ENCODE measurements at regions not wholly inside any gene's neighbourhood (a gene's known extent, or its start where the extent isn't known, plus 50 kb on each side); places are given as distances from the start of the nearest gene placed in this dataset.

GRCh38 chr2:173814306-173814705 lies 150.9 kb downstream of the SP3 start:
- TF ChIP-seq CTCF (IDR thresholded peaks at IDR 0.05; ENCODE audit: low read depth, low read length, missing control alignments) = no peak
- no peaks in the 10 kb centered on the region for H3K27me3 ChIP-seq (replicated peaks)
- H3K27ac ChIP-seq = no peak overlapping the region
- in situ Hi-C loops (cut with HindIII; ENCODE audit: low pct_ligation_motif_present, low sequenced_read_pairs) = no loop called here
- no peak for DNase-seq
- H3K4me3 ChIP-seq (ENCODE audit: low read depth, low read length) = no peak overlapping the region
- no peaks in the 10 kb centered on the region for H3K36me3 ChIP-seq (replicated peaks)

GRCh38 chr2:173815772-173816171 lies 149.4 kb downstream of the SP3 start:
- TF ChIP-seq CTCF (IDR thresholded peaks at IDR 0.05; ENCODE audit: low read depth, low read length, missing control alignments) = no peak
- in situ Hi-C loops (cut with HindIII; ENCODE audit: low pct_ligation_motif_present, low sequenced_read_pairs) = no loop called here
- no peaks in the 10 kb centered on the region for H3K27me3 ChIP-seq (replicated peaks)
- H3K4me3 ChIP-seq (ENCODE audit: low read depth, low read length) = no peak overlapping the region
- no peak overlapping the region for H3K27ac ChIP-seq
- no peak for DNase-seq
- H3K36me3 ChIP-seq (replicated peaks) = no peaks in the 10 kb centered on the region

- no peak overlapping the region for H3K4me3 ChIP-seq (ENCODE audit: low read depth, low read length)
- no peak for DNase-seq
- no peaks in the 10 kb centered on the region for H3K36me3 ChIP-seq (replicated peaks)
- in situ Hi-C loops (cut with HindIII; ENCODE audit: low pct_ligation_motif_present, low sequenced_read_pairs) = no loop called here
- TF ChIP-seq CTCF (IDR thresholded peaks at IDR 0.05; ENCODE audit: low read depth, low read length, missing control alignments) = no peak
- no peaks in the 10 kb centered on the region for H3K27me3 ChIP-seq (replicated peaks)
- H3K27ac ChIP-seq = no peak overlapping the region
Measured at GRCh38 chr2:173817582-173817981, 147.6 kb downstream of the SP3 start.

- Histone ChIP-seq H3K27me3 (replicated peaks) (no peaks in the 10 kb centered on the region), H3K27ac (no peak overlapping the region), H3K4me3 (ENCODE audit: low read depth, low read length) (no peak overlapping the region), H3K36me3 (replicated peaks) (no peaks in the 10 kb centered on the region)
- in situ Hi-C loops (cut with HindIII; ENCODE audit: low pct_ligation_motif_present, low sequenced_read_pairs) = no loop called here
- TF ChIP-seq CTCF (IDR thresholded peaks at IDR 0.05; ENCODE audit: low read depth, low read length, missing control alignments) = no peak
- no peak for DNase-seq
Measured at GRCh38 chr2:173818285-173818684, 146.9 kb downstream of the SP3 start.

GRCh38 chr2:173819852-173820251 lies 145.3 kb downstream of the SP3 start:
- Histone ChIP-seq H3K27ac (no peak overlapping the region), H3K36me3 (replicated peaks) (no peaks in the 10 kb centered on the region), H3K4me3 (ENCODE audit: low read depth, low read length) (no peak overlapping the region), H3K27me3 (replicated peaks) (no peaks in the 10 kb centered on the region)
- no peak for DNase-seq
- TF ChIP-seq CTCF (IDR thresholded peaks at IDR 0.05; ENCODE audit: low read depth, low read length, missing control alignments) = no peak
- in situ Hi-C loops (cut with HindIII; ENCODE audit: low pct_ligation_motif_present, low sequenced_read_pairs) = no loop called here

- Histone ChIP-seq H3K27ac (no peak overlapping the region), H3K36me3 (replicated peaks) (no peaks in the 10 kb centered on the region), H3K4me3 (ENCODE audit: low read depth, low read length) (no peak overlapping the region), H3K27me3 (replicated peaks) (no peaks in the 10 kb centered on the region)
- DNase-seq = no peak
- in situ Hi-C loops (cut with HindIII; ENCODE audit: low pct_ligation_motif_present, low sequenced_read_pairs) = no loop called here
- no peak for TF ChIP-seq CTCF (IDR thresholded peaks at IDR 0.05; ENCODE audit: low read depth, low read length, missing control alignments)
Measured at GRCh38 chr2:173821451-173821850, 143.7 kb downstream of the SP3 start.
